GM12892 (cell line): ENCODE measurements at regions not wholly inside any gene's neighbourhood (a gene's known extent, or its start where the extent isn't known, plus 50 kb on each side); places are given as distances from the start of the nearest gene placed in this dataset.

ENCODE experiments used
- DNase-seq: peaks from one replicate; pipeline ENCODE4 v3.0.0; 2011; ENCODE audit not compliant: insufficient read length
- FAIRE-seq: peaks from 2 replicates; lab custom pipeline; 2011; peaks lifted over from hg19 to GRCh38; lab: Jason Lieb, UNC
- POLR2A ChIP-seq: IDR thresholded peaks from 2 replicates; pipeline ENCODE4 v1.6.1; 2011; ENCODE audit warnings: low read depth, low read length, control low read depth
- POLR2AphosphoS5 ChIP-seq: IDR thresholded peaks from 2 replicates; pipeline ENCODE4 v1.6.1; 2011; ENCODE audit warnings: low read depth, low read length, control low read depth
- TAF1 ChIP-seq: IDR thresholded peaks from 2 replicates; pipeline ENCODE4 v1.6.1; 2011; ENCODE audit warnings: low read depth, mild to moderate bottlenecking, control low read depth, low read length, borderline replicate concordance

DNA sequence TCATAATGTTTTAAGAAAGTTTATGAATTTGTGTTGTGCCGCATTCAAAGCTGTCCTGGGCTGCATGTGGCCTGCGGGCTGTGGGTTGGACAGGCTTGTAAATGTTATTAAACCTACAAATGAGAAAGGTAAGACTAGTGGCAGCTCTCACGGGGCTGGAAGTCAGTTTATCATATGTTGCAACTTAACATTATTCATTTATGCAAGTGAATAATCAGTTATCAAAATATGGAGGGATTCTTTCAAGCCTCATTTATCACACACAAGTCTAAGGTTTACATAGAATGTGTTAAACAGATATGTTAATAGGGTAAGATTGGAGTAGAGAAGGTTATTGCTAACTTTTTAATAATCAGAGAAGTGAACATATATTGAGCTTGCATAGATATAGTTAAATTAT is 442.5 kb upstream of the RGS6 start:
- DNase-seq (no peak), FAIRE-seq (no peak)
- TF ChIP-seq TAF1: no peak
- TF ChIP-seq POLR2A: no peak
- TF ChIP-seq POLR2AphosphoS5: no peak

- TF ChIP-seq TAF1: no peak
- TF ChIP-seq POLR2A: no peak
- TF ChIP-seq POLR2AphosphoS5: no peak
- no peak for DNase-seq
- FAIRE-seq: no peak
These were observed 440.3 kb upstream of the RGS6 start for GRCh38 chr14:71491931-71492330.

DNA sequence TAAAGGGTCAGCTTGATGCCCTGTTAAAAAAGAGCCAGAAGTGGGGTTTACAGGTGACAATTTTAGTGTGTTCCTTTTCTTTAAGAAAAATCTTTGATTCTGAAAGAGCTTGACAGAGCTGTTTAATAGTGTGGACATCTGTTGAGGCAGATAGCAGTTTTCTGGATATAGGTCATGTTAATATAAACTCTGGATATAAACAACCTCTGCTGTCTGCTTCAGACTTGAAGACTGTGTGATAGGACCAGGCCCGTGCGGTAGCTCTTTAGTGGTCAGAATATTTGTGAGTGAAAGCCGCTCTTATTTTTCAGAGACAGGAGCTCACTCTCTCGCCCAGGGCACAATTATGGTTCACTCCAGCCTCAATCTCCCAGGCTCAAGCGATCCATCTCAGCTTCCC is 439.9 kb upstream of the RGS6 start:
- no peak for FAIRE-seq
- no peak for TF ChIP-seq TAF1
- TF ChIP-seq POLR2AphosphoS5: no peak
- TF ChIP-seq POLR2A: no peak
- no peak for DNase-seq

DNA sequence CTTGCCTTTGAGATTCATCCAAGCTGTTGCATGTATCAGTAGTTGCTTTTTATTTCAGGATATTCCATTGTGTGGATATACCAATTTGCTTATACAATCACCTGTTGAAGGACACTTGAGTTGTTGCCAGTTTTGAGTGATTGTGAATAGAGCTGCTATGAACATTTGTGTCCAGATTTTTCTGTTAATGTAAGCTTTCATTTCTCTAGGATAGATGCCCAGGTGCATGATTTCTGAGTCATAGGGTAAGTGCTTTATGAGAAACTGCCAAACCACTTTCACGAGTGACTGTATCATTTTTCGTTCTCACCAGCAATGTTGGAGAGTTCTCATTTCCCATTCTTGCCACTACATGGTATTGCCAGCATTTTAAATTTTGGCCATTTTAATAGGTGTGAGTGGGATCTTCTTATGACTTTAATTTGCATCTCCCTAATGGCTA is 434.6 kb upstream of the RGS6 start:
- DNase-seq: peak; percentile 17
- FAIRE-seq: peak; percentile 96
- TF ChIP-seq POLR2A (no peak), POLR2AphosphoS5 (no peak; the same call in 1 of the 2 replicates)

DNA sequence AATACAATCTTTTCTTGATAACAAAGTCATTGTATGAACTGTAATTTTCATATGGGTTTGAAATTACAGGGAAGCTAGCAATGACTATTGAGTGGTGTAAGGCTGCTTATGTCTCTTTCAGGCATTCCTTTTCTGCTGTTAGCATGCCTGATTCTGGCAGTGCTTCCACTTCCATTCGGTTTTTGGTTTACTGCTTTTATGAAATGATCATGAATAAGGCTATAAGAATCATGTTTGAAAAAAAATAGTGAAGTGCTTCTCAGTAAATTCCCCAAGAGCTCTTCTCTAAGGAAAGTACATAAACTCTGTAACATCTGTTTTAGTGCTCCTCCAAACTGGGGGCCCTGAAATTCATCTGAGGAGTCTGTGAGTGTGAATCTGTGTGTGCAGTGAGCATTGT is 434.0 kb upstream of the RGS6 start:
- FAIRE-seq (no peak), DNase-seq (no peak)
- no peak for TF ChIP-seq TAF1
- no peak for TF ChIP-seq POLR2AphosphoS5
- no peak for TF ChIP-seq POLR2A

GRCh38 chr14:71499018-71499417 is 433.2 kb upstream of the RGS6 start:
- FAIRE-seq (no peak), DNase-seq (no peak)
- TF ChIP-seq POLR2A: no peak

GRCh38 chr14:71507681-71508080 is 424.5 kb upstream of the RGS6 start:
- TF ChIP-seq POLR2AphosphoS5 (no peak), POLR2A (no peak), TAF1 (no peak)
- DNase-seq (no peak), FAIRE-seq (no peak)

DNA sequence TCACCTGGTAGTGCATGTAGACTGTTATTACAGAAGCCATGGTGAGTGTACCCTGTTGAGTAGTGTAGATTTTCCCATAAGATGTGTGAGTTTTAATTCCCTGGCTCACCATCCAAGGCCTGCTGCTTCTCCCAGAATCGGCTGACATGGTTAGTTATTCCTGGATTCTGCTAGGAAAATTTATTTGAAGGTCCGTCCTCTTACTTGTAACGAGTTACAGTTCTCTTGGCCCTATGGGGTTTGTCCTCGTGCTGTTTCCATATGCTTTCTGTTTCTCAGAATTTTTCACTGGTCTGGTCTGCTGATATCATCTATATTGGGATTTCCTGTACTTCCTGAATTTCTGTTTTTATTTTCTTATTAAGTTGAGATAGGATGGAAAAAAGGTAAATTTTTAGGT is 423.3 kb upstream of the RGS6 start:
- FAIRE-seq: no peak
- no peak for TF ChIP-seq POLR2A
- TF ChIP-seq POLR2AphosphoS5: no peak
- TF ChIP-seq TAF1: no peak
- DNase-seq: no peak

DNA sequence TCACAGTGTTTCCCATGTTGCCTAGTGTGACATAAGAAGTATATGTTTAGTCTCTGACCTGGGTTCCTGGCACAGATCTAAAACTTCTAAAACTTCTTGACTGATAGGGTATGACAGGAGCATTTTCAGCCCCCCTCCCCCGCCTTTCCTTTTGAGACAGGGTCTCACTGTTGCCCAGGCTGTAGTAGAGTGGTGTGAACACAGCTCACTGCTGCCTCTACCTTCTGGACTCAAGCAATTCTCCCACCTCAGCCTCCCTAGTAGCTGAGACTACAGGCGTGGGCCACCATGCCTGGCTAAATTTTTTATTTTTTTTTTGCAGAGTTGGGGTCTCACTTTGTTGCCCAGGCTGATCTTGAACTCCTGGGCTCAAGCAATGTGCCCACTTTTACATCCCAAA is 421.1 kb upstream of the RGS6 start:
- DNase-seq (no peak), FAIRE-seq (no peak)
- TF ChIP-seq TAF1 (no peak), POLR2AphosphoS5 (no peak), POLR2A (no peak)

DNA sequence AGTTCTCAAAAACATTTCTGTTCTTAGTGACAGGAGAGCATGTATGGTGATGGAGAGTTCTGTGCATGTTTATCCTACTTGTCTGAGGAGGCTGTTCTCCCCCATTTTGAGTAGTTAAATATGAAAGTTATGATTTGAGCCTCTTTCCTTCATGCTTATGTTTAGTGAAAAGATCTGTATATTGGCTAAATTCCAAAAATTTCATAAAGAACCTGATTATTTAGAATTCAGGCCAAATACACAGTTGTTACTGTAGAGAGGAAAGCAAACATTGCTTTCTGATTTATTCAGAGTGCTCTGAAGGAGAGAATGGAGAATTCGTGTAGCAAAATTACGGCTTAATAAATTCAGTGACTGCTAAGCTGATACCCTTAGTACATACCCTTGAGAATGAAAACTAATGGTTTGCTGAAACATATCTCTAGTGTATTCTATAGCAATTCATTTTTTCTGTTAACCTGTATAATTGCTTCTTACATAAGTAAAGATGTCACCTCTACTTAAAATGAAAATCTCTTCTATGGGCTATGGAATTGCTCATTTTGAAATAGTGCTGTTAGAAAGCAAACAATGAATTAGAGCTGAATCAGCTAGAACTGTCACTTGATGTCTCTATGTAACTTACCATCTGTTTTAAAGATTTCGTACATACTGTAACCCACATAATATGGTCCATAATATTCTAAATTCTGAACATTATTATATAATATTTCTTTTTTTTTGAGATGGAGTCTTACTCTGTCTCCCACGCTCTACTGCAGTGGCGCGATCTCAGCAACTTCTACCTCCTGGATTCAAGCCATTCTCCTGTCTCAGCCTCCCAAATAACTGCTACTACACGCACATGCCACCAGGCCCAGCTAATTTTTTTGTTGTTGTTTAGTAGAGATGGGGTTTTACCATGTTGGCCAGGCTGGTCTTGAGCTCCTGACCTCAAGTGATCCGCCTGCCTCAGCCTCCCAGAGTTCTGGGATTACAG is 417.0 kb upstream of the RGS6 start:
- FAIRE-seq: peak; percentile 17
- TF ChIP-seq TAF1 (no peak), POLR2A (no peak), POLR2AphosphoS5 (no peak)
- DNase-seq: no peak

DNA sequence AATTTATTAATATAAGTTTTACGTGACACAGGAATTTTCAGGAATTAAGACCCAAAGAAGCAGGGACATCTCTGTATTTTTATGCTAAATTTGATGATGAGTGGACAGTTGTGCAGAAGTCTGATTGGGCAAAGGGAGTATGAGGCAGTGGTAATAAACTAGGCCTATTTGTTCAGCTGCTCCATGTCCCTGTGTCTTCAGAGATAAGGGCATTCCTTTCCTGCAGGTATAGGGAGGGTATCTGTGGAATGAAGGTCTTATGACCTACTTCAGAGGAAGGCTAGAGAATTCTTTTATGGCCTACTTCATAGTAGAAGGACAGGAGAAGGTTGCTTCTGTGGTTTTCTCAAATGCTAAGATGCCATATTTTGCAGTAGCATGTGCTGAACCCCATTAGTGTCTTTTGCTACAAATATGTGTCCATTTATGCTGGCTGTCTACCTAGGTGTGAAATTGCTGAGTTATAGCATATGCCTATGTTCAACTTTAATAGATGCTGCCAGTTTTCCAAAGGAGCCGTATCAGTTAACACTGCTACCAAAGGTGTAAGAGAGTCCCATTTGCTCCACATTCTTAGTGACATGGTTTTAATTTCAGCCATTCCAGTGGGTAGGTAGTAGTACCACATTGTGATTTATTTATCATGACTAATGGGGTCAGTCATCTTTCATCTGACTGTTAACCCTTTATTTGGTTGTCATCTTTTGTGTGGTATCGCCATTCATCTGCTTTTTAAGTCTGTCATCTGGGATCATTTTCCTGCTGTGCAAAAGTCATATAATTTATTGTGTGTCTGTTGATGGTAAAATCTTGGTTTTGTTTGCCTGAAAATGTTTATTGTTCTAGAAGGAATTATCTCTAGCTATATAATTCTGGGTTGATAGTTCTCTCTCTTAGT is 410.7 kb upstream of the RGS6 start:
- FAIRE-seq (peak; percentile 24), DNase-seq (no peak)
- no peak for TF ChIP-seq POLR2AphosphoS5
- no peak for TF ChIP-seq TAF1
- no peak for TF ChIP-seq POLR2A
